ENCODE measurements at regions not wholly inside any gene's neighbourhood (a gene's known extent, or its start where the extent isn't known, plus 50 kb on each side); places are given as distances from the start of the nearest gene placed in this dataset.

- TF ChIP-seq, protein P1, sequence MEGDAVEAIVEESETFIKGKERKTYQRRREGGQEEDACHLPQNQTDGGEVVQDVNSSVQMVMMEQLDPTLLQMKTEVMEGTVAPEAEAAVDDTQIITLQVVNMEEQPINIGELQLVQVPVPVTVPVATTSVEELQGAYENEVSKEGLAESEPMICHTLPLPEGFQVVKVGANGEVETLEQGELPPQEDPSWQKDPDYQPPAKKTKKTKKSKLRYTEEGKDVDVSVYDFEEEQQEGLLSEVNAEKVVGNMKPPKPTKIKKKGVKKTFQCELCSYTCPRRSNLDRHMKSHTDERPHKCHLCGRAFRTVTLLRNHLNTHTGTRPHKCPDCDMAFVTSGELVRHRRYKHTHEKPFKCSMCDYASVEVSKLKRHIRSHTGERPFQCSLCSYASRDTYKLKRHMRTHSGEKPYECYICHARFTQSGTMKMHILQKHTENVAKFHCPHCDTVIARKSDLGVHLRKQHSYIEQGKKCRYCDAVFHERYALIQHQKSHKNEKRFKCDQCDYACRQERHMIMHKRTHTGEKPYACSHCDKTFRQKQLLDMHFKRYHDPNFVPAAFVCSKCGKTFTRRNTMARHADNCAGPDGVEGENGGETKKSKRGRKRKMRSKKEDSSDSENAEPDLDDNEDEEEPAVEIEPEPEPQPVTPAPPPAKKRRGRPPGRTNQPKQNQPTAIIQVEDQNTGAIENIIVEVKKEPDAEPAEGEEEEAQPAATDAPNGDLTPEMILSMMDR (IDR thresholded peaks at IDR 0.05), result no peak
- TF ChIP-seq POLR2AphosphoS5 (IDR thresholded peaks at IDR 0.05) (no peak), EP300 (IDR thresholded peaks at IDR 0.05) (no peak), POLR2A (IDR thresholded peaks at IDR 0.05) (no peak)
Observed at GRCh38 chr2:104786821-104787220, 67.1 kb upstream of the POU3F3 start.
